ENCODE measurements at regions not wholly inside any gene's neighbourhood (a gene's known extent, or its start where the extent isn't known, plus 50 kb on each side); places are given as distances from the start of the nearest gene placed in this dataset.
"Not testable (repeated sequence)": the region's sequence is repeated elsewhere in the genome, so short reads cannot be mapped to it uniquely, and the experiment has no call there.

DNA sequence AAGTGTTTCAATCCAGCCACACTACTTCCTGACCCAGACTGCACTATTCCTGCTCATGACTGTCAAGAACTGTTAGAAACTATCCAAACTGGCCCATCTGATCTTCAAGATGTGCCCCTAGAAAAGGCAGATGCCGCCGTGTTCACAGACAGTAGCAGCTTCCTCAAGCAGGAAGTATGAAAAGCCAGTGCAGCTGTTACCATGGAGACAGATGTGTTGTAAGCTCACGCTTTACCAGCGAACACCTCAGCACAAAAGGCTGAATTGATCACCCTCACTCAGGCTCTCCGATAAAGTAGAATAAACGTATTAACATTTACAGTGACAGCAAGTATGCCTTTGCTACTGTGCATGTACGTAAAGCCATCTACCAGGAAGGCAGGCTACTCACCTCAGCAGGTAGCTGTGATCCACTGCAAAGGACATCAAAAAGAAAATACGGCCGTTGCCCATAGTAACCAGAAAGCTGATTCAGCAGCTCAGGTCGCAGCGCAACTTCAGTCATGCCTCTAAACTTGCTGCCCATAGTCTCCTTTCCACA, 132.9 kb upstream of the ROPN1B start:
- H3K79me2 ChIP-seq (ENCODE audit: insufficient read depth, low read depth, low read length); POLR2A ChIA-PET; H3K4me3 ChIP-seq (ENCODE audit: low read depth, low read length, poor library complexity, severe bottlenecking); H3K36me3 ChIP-seq (ENCODE audit: insufficient read depth, low read length); H3K9me2 ChIP-seq (ENCODE audit: insufficient read depth, low read length); intact Hi-C loops (cut with micrococcal nuclease; ENCODE audit: unreplicated experiment); H3K27ac ChIP-seq (ENCODE audit: low read depth, low read length, poor library complexity, severe bottlenecking); CTCF ChIA-PET (ENCODE audit: unreplicated experiment); BruUV-seq (replicated peaks); H3K9me3 ChIP-seq (ENCODE audit: low read length); H4K20me1 ChIP-seq (ENCODE audit: insufficient read depth, low read length); H2AFZ ChIP-seq (ENCODE audit: low read length); H3K4me2 ChIP-seq (ENCODE audit: low read length): not testable (repeated sequence)
- peak; percentile 38 for DNase-seq (ENCODE audit: low spot score)
- H3K4me1 ChIP-seq (ENCODE audit: insufficient read depth, low read length, poor library complexity, severe bottlenecking), result peaks cover 15% of the 10 kb centered on the region

DNA sequence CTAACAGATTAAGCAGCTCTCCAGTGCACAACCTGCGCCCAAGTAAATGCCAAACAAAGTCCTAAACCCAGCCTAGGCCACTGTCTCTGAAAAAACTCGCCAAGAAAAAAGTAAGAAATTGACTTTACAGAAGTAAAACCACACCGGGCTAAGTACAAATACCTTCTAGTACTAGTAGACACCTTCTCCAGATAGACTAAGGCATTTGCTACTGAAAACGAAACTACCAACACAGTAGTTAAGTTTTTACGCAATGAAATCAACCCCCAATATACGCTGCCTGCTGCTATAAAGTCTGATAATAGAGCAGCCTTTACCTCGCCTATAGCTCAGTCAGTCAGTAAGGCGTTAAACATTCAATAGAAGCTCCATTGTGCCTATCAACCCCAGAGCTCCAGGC, 132.2 kb upstream of the ROPN1B start:
- H3K27ac ChIP-seq (ENCODE audit: low read depth, low read length, poor library complexity, severe bottlenecking); H3K4me2 ChIP-seq (ENCODE audit: low read length); H3K9me2 ChIP-seq (ENCODE audit: insufficient read depth, low read length); CTCF ChIA-PET (ENCODE audit: unreplicated experiment); H3K36me3 ChIP-seq (ENCODE audit: insufficient read depth, low read length); H3K9me3 ChIP-seq (ENCODE audit: low read length); H3K79me2 ChIP-seq (ENCODE audit: insufficient read depth, low read depth, low read length); POLR2A ChIA-PET; H3K4me3 ChIP-seq (ENCODE audit: low read depth, low read length, poor library complexity, severe bottlenecking); H2AFZ ChIP-seq (ENCODE audit: low read length); DNase-seq (ENCODE audit: low spot score); intact Hi-C loops (cut with micrococcal nuclease; ENCODE audit: unreplicated experiment); H4K20me1 ChIP-seq (ENCODE audit: insufficient read depth, low read length); BruUV-seq (replicated peaks): not testable (repeated sequence)
- H3K4me1 ChIP-seq (ENCODE audit: insufficient read depth, low read length, poor library complexity, severe bottlenecking), result peaks cover 15% of the 10 kb centered on the region

- H3K27ac ChIP-seq (ENCODE audit: low read depth, low read length, poor library complexity, severe bottlenecking); H3K4me3 ChIP-seq (ENCODE audit: low read depth, low read length, poor library complexity, severe bottlenecking); H4K20me1 ChIP-seq (ENCODE audit: insufficient read depth, low read length); H3K36me3 ChIP-seq (ENCODE audit: insufficient read depth, low read length); POLR2A ChIA-PET; H3K79me2 ChIP-seq (ENCODE audit: insufficient read depth, low read depth, low read length); H2AFZ ChIP-seq (ENCODE audit: low read length); CTCF ChIA-PET (ENCODE audit: unreplicated experiment); DNase-seq (ENCODE audit: low spot score); H3K9me3 ChIP-seq (ENCODE audit: low read length); BruUV-seq (replicated peaks); H3K4me2 ChIP-seq (ENCODE audit: low read length); H3K9me2 ChIP-seq (ENCODE audit: insufficient read depth, low read length); intact Hi-C loops (cut with micrococcal nuclease; ENCODE audit: unreplicated experiment): not testable (repeated sequence)
- peaks cover 15% of the 10 kb centered on the region for H3K4me1 ChIP-seq (ENCODE audit: insufficient read depth, low read length, poor library complexity, severe bottlenecking)
These were observed 130.1 kb upstream of the ROPN1B start for GRCh38 chr3:125838857-125839256.

GRCh38 chr3:125840465-125840864, 128.5 kb upstream of the ROPN1B start:
- not testable (repeated sequence) for BruUV-seq (replicated peaks); H3K36me3 ChIP-seq (ENCODE audit: insufficient read depth, low read length)

DNA sequence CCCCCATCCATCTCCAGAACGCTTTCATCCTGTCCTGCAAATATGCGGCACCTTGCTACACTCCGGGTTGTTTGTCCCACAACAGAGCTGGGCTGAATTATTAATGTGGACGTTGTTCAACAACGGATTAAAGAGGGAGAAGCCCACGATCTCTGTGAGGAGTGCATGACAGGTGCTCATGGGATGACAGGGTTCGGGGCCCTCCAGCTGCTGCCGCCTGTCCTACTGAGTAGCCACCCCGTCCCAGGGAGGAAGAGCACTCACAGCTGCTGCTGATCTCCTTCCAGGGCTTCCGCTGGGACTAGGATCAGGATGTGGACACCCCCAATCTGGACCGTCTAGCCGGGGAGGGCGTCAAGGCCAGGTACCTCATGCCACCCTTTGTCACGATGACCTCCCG, 121.0 kb upstream of the ROPN1B start:
- CTCF ChIA-PET (ENCODE audit: unreplicated experiment); H3K4me1 ChIP-seq (ENCODE audit: insufficient read depth, low read length, poor library complexity, severe bottlenecking); H3K9me2 ChIP-seq (ENCODE audit: insufficient read depth, low read length); H3K36me3 ChIP-seq (ENCODE audit: insufficient read depth, low read length); DNase-seq (ENCODE audit: low spot score); H3K9me3 ChIP-seq (ENCODE audit: low read length); H3K79me2 ChIP-seq (ENCODE audit: insufficient read depth, low read depth, low read length); H4K20me1 ChIP-seq (ENCODE audit: insufficient read depth, low read length); H3K27ac ChIP-seq (ENCODE audit: low read depth, low read length, poor library complexity, severe bottlenecking); intact Hi-C loops (cut with micrococcal nuclease; ENCODE audit: unreplicated experiment); BruUV-seq (replicated peaks); H2AFZ ChIP-seq (ENCODE audit: low read length); POLR2A ChIA-PET; H3K4me2 ChIP-seq (ENCODE audit: low read length); H3K4me3 ChIP-seq (ENCODE audit: low read depth, low read length, poor library complexity, severe bottlenecking): not testable (repeated sequence)

More at GRCh38 chr3:125840465-125840864, 128.5 kb upstream of the ROPN1B start:
- H3K79me2 ChIP-seq (ENCODE audit: insufficient read depth, low read depth, low read length); CTCF ChIA-PET (ENCODE audit: unreplicated experiment); H3K9me2 ChIP-seq (ENCODE audit: insufficient read depth, low read length); H4K20me1 ChIP-seq (ENCODE audit: insufficient read depth, low read length); POLR2A ChIA-PET; intact Hi-C loops (cut with micrococcal nuclease; ENCODE audit: unreplicated experiment); H3K27ac ChIP-seq (ENCODE audit: low read depth, low read length, poor library complexity, severe bottlenecking); H3K9me3 ChIP-seq (ENCODE audit: low read length): not testable (repeated sequence)
- Histone ChIP-seq H3K4me2 (ENCODE audit: low read length) (peak overlapping the region; percentile 48), H2AFZ (ENCODE audit: low read length) (peak overlapping the region; percentile 51; the same call in 1 of the 2 replicates), H3K4me3 (ENCODE audit: low read depth, low read length, poor library complexity, severe bottlenecking) (peak overlapping the region; percentile 5), H3K4me1 (ENCODE audit: insufficient read depth, low read length, poor library complexity, severe bottlenecking) (peaks cover 15% of the 10 kb centered on the region)
- DNase-seq (ENCODE audit: low spot score), result peak; percentile 62

DNA sequence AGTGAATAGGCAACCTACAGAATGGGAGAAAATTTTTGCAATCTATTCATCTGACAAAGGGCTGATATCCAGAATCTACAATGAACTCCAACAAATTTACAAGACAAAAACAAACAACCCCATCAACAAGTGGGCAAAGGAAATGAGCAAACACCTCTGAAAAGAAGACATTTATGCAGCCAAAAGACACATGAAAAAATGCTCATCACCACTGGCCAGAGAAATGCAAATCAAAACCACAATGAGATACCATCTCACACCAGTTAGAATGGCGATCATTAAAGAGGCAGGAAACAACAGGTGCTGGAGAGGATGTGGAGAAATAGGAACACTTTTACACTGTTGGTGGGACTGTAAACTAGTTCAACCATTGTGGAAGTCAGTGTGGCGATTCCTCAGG, 114.0 kb upstream of the ROPN1B start:
- DNase-seq (ENCODE audit: low spot score); H3K4me3 ChIP-seq (ENCODE audit: low read depth, low read length, poor library complexity, severe bottlenecking); H3K4me1 ChIP-seq (ENCODE audit: insufficient read depth, low read length, poor library complexity, severe bottlenecking); CTCF ChIA-PET (ENCODE audit: unreplicated experiment); H3K27ac ChIP-seq (ENCODE audit: low read depth, low read length, poor library complexity, severe bottlenecking); H3K9me3 ChIP-seq (ENCODE audit: low read length); H3K4me2 ChIP-seq (ENCODE audit: low read length); H4K20me1 ChIP-seq (ENCODE audit: insufficient read depth, low read length); BruUV-seq (replicated peaks); H3K79me2 ChIP-seq (ENCODE audit: insufficient read depth, low read depth, low read length); H3K36me3 ChIP-seq (ENCODE audit: insufficient read depth, low read length); intact Hi-C loops (cut with micrococcal nuclease; ENCODE audit: unreplicated experiment); H2AFZ ChIP-seq (ENCODE audit: low read length); POLR2A ChIA-PET; H3K9me2 ChIP-seq (ENCODE audit: insufficient read depth, low read length): not testable (repeated sequence)
